ENCODE measurements at regions not wholly inside any gene's neighbourhood (a gene's known extent, or its start where the extent isn't known, plus 50 kb on each side); places are given as distances from the start of the nearest gene placed in this dataset.
"Not testable (repeated sequence)": the region's sequence is repeated elsewhere in the genome, so short reads cannot be mapped to it uniquely, and the experiment has no call there.

DNA sequence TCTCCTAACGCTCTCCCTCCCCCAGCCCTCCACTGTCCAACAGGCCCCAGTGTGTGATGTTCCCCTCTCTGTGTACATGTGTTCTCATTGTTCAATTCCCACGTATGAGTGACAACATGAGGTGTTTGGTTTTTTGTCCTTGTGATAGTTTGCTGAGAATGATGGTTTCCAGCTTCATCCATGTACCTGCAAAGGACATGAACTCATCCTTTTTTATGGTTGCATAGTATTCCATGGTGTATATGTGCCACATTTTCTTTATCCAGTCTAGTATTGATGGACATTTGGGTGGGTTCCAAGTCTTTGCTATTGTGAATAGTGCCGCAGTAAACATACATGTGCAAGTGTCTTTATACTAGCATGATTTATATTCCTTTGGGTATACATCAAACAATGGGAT lies 347.4 kb downstream of the MAGEE1 start:
- DNase-seq (ENCODE audit: low read depth), result not testable (repeated sequence)

DNA sequence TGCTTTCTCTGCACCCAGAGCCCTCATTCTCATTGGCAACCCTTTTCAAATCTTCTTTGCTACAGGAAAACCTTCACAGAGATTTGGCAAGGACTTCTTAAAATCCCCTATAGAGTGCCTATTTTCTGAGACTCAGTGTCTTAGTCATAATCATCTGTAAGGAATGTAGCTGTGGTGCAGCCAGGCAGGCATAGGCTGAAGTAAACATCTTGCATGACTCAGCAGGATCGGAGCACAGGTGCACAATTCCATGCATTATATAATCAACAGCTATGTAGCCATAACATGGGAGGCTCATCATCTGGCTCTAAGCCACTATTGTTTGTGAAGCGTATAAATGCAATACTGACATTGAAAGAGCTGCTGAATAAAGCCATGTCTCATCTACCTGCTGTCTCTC lies 368.8 kb downstream of the MAGEE1 start:
- no peak for DNase-seq (ENCODE audit: low read depth)

DNA sequence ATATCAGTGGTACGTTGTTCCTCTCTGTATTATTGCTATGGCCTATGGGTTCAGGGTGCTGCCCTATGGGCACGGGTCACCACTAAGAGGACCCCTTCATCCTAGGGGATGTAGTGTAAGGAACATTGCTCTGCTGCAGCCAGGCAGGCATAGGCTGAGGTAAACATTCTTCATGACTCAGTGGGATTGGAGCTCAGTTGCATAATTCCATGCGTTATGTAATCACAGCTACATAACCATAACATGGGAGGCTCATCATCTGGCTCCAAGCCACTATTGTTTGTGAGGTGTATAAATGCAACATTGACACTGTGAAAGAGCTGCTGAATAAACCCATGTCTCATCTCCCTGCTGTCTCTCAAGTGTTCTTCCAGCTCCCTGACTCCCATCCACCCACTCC lies 375.2 kb downstream of the MAGEE1 start:
- DNase-seq (ENCODE audit: low read depth), result no peak

DNA sequence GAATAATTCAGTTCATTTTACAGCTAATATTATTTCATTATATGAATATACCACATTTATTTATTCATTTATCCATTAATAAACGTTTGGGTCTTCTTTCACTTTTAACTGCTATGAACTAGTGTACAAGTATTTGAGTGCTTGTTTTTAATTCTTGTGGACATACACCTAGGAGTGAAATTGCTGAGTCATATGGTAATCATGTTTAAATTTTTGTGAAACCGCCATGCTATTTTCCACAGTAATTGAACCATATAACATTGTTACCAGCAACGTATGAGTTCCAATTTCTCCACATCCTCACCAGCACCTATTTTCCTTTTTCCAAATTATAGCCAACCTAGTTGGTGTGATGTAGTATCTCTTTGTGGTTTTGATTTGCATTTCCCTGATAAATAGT lies 388.2 kb downstream of the MAGEE1 start:
- DNase-seq (ENCODE audit: low read depth), result no peak

DNA sequence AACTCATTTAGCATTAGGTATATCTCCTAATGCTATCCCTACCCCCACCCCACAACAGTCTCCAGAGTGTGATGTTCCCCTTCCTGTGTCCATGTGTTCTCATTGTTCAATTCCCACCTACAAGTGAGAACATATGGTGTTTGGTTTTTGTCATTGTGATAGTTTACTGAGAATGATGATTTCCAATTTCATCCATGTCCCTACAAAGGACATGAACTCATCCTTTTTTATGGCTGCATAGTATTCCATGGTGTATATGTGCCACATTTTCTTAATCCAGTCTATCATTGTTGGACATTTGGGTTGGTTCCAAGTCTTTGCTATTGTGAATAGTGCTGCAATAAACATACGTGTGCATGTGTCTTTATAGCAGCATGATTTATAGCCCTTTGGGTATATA lies 389.8 kb downstream of the MAGEE1 start:
- DNase-seq (ENCODE audit: low read depth), result not testable (repeated sequence)

DNA sequence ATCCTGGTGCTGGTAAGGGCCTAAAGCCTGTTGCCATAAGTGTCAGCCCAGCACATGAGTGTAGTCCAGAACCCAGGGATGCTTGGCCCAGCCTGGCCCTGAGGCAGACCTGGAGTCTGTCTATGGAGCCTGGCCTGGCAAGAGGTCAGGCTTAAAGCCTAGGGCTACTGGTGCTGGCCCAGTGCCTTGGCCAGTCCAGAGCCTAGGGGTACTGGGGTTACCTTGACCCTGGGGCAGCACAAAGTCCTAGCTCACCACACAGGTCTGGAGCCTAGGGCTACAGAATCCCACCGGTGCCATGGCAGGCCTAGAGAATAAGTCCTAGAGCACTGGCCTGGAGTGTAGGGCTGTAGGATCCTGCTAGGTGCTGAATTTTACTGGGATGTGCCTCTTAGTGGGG lies 393.8 kb downstream of the MAGEE1 start:
- no peak for DNase-seq (ENCODE audit: low read depth)

DNA sequence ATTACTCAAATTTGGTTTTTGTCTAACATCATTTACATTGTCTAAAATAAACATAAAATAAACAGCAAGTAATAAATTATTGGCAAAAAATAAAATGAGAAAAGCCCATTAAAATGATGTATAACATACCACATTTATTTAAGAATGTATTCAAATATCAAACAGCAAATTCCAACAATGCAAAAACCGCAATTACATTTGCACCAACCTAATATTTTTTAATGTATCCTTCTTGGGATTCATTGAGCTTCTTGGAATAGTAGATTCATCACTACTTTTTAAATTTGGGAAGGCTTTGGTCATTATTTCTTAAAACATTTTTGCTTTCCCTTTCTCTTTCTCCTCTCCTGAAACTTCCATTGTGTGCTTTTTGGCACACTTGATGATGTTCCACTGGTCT lies 400.2 kb downstream of the MAGEE1 start:
- DNase-seq (ENCODE audit: low read depth), result no peak

DNA sequence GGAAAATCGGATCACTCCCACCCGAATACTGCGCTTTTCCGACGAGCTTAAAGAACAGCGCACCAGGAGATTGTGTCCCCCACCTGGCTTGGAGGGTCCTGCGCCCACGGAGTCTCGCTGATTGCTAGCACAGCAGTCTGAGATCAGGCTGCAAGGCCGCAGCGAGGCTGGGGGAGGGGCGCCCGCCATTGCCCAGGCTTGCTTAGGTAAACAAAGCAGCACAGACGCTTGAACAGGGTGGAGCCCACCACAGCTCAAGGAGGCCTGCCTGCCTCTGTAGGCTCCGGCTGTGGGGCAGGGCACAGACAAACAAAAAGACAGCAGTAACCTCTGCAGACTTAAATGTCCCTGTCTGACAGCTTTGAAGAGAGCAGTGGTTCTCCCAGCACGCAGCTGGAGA lies 413.4 kb downstream of the MAGEE1 start:
- not testable (repeated sequence) for DNase-seq (ENCODE audit: low read depth)

DNA sequence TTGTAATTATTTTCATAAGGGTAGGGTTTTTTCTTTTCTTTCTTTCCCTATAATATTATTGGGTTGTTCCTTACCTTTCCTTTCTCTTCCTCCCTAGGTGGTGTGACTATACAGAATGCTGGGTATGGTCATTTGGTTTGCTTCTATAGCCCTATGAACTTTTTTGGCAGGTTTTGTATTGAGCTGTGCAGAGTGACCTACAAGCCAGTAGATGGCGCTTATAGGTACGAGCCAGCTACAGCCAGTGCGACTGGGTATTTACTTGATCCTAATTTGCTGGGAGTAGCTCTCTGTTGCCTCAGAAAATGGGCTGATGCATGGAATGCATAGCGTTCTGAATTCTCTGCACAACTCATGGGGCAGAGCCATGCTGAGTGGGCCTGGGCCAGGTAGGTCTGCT lies 423.3 kb downstream of the MAGEE1 start:
- DNase-seq (ENCODE audit: low read depth), result no peak

DNA sequence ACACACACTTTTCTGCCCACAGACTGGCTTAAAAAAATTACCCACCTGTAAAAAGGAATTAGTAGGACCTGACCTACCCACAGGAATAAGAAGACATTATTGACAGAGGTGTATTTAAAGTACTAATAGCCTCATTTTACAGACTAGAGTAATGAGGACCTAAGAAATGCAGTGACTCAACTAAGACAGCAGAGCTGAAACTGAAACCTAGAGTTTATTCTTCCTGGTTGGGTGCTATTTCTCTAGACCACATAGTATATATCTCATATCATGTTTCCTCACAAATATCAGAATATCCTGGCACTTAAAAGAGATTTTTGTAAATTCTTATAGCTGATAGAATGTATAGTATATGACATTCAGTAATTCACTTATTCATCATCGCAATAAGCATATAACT lies 435.0 kb downstream of the MAGEE1 start:
- no peak for DNase-seq (ENCODE audit: low read depth)

DNA sequence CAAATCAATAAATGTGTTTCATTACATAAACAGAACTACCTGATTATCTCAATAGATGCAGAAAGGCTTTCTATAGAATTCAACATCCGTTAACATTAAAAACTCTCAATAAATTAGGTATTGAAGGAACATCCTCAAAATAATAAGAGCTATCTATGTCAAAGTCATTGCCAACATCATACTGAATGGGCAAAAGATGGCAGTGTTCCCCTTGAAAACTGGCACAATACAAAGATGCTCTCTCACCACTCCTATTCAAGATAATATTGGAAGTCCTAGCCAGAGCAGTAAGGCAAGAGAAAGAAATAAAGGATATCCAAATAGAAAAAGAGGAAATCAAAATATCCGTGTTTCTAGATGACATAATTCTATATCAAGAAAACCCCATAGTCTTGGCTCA lies 466.4 kb downstream of the MAGEE1 start:
- no peak for DNase-seq (ENCODE audit: low read depth)

DNA sequence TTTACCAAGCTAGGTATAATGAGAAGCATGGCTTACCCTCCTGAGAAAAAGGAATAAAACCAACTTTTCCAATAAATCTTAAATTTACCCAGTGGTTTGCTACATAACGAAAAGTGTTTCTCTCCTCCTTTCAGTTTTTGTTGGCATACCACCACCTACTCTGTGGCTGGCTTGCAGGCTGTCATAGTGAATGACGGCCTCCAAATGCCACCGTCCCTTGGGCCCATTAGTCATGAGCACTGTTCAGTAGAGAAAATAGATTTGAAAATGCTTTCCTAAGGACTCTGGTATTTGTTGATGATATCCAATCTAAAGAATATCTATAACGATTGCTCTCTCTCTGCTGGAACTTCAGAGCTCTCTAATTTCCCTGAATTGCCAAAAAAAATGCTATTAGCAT lies 488.3 kb downstream of the MAGEE1 start:
- no peak for DNase-seq (ENCODE audit: low read depth)

DNA sequence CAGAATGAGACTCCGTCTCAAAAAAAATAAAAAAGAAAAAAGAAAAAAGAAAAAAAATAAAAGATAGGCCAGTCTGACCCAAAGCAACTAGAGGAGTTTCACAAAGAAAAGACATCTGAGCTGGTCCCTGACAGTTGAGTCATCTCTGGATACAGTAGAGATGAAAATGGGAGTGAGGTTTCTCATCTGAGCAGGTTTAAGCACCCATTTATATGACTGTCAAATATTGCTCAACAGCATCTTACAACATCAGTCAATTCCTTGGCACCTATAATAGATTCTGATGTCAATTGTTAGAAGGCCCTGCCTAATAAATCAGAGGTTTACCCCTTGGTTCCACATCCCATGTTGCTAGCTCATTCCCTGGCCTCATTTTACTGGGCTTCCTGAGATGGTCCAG lies 490.5 kb downstream of the MAGEE1 start:
- DNase-seq (ENCODE audit: low read depth), result no peak

DNA sequence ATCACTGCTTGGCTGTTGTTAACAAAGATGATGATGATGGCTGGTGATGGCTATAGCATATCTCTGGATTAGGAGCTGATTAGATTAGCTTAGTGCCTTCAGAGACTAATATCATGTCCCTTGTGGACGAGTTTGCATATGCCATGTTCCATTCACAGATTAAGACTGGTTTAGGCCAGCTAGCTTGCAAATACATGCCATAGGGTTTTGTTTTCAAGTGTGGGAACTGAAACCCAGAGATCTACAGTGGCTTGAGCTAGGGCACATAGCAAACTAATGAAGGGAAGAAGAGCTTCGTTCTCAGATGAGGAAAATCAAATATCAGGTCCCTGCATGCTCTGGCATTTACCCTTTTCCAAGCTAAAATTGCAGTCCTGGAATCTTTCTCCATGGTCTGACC lies 492.3 kb downstream of the MAGEE1 start:
- DNase-seq (ENCODE audit: low read depth), result no peak

DNA sequence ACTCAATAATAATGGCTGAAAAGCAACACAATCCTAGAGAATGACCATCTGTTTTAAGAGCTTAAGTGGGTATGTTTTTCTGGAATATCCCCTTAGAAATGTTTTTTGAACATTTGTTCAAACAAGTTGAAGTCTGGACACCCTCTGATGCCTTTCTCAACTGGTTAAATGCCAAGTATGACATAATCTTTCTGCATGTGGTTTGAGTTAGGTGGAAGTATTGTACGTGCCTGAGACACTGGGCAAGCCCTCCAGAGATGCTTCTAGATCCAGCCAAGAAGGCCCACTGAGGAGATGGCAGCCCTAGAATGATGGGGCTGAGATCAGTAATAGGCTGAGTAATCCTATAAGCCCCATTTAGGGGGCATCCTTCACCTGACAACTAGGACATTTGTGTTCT lies 493.1 kb downstream of the MAGEE1 start:
- DNase-seq (ENCODE audit: low read depth), result no peak

DNA sequence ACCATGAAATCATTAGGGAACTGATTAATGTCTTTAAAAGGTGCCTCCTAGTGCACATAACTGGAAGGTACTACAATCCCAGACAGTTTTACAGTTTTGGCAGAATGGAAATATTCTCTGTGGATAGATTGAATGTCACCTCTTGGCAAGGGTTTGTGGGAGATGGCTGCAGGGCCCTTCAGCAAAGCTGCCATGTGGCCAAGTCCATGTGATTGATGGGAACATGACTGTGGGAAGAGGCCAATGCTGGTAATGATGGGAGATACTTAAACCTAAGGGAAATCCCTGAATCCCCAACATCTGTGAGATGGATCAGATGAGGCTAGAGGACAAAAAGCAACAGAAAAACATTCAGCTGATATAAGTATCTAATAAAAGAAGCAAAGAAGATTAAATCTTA lies 493.7 kb downstream of the MAGEE1 start:
- DNase-seq (ENCODE audit: low read depth), result no peak

DNA sequence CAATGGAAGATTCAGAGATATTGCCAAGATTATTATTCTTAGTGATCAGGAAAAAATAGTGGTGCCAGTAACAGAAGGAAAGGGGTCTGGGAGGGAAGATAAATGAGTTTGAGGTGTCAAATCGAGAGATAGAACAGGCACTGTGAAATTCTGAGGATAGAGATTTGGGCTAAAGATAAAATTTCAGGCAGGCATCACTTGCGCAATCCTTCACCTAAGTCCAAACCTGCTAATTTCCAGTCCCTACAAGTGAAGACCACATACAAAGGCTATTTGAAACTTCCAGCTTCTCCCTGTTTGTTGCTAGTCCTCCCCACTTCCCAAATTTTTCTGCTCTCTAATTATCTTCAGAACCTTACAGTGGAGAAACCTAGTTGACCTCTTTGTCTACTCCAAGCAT lies 494.6 kb downstream of the MAGEE1 start:
- no peak for DNase-seq (ENCODE audit: low read depth)

DNA sequence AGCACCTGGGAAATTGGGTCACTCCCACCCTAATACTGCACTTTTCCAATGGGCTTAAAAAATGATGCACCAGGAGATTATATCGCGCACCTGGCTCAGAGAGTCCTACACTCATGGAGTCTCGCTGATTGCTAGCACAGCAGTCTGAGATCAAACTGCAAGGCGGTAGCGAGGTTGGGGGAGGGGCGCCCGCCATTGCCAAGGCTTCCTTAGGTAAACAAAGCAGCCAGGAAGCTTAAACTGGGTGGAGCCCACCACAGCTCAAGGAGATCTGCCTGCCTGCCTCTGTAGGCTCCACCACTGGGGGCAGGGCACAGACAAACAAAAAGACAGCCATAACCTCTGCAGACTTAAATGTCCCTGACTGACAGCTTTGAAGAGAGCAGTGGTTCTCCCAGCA lies 497.1 kb downstream of the MAGEE1 start:
- not testable (repeated sequence) for DNase-seq (ENCODE audit: low read depth)

DNA sequence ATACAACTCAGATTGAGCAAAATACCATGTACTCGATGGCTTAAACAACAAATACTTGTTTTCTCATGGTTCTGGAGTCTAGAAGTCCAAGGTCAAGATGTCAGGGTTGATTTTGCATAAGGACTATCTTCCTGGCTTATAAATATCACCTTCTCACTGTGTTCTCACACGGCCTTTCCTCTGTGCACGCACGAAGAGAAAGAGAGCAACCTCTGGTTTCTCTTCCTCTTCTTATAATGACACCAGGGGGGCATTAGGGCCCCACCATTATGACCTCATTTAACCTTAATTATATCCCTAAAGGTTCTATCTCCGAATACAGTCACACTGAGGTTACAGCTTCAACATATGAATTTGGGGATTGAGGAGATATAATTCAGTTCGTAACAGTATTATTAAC lies 504.0 kb downstream of the MAGEE1 start:
- DNase-seq (ENCODE audit: low read depth), result no peak

DNA sequence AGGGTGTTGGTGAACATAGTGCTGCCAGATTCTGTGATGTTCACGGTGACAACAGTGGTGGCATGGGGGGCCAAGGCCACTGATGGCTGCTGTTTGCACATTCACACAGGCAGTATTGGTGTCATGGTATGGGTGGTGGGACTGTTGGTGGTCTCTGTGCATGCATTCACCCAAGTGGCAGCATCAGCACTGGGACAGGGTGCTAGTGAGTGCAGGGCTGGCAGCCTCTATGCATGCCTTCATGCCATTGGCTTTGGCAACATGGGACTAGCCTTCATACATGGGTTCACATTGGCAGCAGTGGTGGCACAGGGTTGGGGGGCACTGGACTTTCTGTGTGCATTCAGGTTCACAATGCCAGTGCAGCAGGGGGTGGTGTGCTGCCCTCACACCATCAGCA lies 489.7 kb upstream of the FGF16 start:
- no peak for DNase-seq (ENCODE audit: low read depth)

DNA sequence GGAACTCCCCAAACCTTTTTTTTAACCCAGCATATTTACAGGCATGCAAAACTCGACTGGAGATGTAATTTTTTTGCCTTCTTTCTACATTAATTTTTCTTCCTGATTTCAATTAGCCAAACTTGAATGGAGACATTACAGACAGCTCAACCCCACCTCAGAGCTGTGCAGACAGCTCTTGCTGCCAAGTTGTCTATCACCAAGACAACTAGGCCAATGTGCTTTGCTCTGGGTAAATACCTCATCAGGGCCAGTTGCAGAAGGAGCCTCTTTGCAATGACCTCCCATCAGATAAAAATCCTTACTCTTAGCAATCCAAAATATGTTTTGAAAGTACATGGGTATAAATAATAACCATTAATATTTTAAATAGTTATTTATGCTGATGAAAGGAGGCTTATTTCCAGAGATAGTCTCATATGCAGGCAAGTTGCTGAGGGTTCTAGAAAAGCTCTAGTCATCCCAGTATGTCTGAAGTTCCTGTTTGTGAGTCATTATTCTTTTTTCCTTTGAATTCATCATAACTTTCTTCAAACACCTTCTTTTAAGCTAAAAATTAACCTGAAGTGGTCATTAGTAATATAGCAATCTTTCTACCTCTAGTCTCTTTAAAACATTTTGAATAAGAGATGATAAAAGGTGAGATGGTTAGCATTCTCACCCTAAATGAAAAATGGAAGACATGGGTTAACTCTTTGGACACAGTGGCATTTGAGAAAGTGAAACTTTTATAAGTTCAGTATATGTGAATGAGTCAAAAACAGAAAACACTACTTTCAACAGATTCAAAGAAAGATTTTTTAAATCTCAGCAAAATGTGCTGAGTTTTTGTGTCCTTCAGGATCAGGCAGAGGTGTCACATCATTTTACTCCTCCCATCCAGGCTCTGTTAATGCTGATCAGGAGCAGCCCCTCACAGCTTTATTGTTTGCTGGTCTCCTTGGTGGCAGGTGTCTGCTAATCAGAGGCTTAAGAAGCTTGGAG lies 475.5 kb upstream of the FGF16 start:
- DNase-seq (ENCODE audit: low read depth), result no peak

DNA sequence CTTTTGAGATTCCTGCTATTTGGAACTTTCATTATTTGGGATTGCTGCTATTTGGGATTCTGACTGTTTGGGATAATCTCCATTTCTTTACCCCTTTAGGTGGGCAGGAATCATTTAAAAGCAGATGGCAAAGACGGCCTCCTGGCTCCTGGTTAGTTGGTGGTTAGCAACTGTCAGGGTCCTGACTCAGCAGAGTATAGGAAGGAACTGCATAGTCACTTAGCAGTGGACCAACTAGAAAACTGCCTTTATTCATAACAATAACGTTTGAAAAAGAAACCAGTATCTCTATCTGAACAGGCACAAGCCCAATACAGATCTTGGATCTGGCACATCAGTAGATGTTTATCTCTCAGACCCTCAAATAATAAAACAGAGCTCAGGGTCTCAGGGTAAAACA lies 469.7 kb upstream of the FGF16 start:
- DNase-seq (ENCODE audit: low read depth), result no peak

DNA sequence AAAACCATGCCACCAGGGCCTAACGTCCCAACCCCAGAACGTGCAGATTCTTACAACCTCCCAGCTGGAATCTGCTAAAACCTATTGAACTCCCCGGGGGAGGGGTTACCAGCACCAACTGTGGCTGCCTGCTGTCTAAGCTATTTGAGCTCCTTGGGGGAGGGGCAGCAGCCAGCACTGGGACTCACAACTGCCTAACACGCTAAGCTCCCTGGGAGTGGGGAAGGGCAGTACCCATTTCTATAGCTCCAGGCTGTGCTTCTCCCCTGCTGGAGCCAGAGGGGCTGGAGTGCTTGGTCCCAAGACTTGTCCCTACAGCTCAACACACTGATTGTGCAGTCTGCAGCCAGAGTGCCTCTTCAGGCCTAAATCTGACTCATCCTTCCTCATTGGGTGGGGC lies 459.8 kb upstream of the FGF16 start:
- no peak for DNase-seq (ENCODE audit: low read depth)

DNA sequence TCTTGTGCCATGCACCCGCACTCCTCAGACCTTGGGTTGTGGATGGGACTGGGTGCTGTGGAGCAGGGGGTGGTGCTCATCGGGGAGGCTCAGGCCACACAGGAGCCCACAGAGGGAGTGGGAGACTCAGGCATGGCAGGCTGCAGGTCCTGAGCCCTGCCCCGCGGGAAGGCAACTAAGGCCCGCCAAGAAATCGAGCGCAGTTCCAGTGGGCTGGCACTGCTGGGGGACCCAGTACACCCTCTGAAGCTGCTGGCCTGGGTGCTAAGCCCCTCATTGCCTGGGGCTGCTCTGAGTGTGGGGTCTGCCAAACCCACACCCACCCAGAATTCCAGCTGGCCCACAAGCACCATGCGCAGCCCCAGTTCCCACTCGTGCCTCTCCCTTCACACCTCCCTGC lies 450.5 kb upstream of the FGF16 start:
- no peak for DNase-seq (ENCODE audit: low read depth)
